ENCODE measurements at regions not wholly inside any gene's neighbourhood (a gene's known extent, or its start where the extent isn't known, plus 50 kb on each side); places are given as distances from the start of the nearest gene placed in this dataset.

DNA sequence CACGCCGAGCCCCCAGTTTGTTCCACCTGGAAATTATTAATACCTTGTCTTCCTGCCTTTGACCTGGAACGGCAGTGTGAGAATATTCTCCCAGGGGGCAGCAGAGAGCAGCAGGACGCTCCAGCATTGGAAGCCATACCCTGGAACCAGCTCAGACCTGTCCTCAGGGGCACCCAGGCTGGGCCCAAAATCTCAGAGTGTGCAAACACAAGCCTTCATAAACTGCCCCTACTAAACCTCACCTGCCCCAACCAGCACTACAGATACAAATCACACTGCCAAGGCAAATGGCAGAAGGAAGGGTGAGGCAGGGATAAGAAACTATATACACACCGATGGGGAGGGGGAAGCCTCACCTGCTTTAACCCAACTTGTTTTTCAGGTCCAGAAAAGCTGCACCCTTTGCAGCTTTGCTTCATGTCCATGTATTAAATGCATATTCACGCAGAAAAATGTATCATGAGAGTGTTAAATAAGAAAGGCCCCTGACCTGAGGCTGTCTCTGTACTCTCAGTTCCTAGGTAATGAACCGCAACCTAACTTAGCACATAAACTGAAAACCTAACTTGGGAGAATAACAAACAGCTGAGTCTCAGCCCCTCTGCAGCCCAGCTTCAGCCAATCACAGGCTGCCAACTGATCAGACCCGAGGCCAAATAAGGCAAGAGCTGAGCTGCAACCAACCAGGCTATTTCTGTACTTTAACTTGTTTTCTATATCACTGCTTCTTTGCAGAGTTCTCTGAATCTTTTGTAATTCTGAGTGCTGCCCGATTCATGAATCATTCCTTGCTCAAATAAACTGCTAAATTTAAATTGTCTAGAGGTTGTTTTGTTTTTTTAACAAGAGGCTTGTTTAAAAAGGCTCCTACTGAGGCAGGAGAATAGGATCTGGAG, 130.1 kb downstream of the SPTSSA start:
- peak; percentile 51 for DNase-seq (ENCODE audit: low read depth, low spot score)
- intact Hi-C loops (cut with micrococcal nuclease), result loop anchor here (1.0 to 5.0 kb wide), 3 partner anchors 166 to 220 kb away; partner anchors contain the start of gene EAPP

More for the DNA sequence above, 130.1 kb downstream of the SPTSSA start:
- dilution Hi-C loops (cut with MboI; ENCODE audit: extremely low pct_ligation_motif_present, low sequenced_read_pairs), result no loop called here
- Histone ChIP-seq H3K79me2 (ENCODE audit: control insufficient read depth, insufficient read depth, low read length) (no peaks in the 10 kb centered on the region), H3K9me1 (replicated peaks; ENCODE audit: control insufficient read depth, extremely low read depth, insufficient read depth, low read length) (no peaks in the 10 kb centered on the region), H3K27ac (ENCODE audit: insufficient read depth, low read depth, low read length) (no peak overlapping the region), H2AFZ (ENCODE audit: low read depth, low read length) (peak overlapping the region; percentile 79), H3K9me3 (replicated peaks; ENCODE audit: control insufficient read depth, insufficient read depth, low read length) (no peaks in the 10 kb centered on the region), H3K4me1 (ENCODE audit: control insufficient read depth, extremely low read depth, insufficient read depth, low read length) (no peaks in the 10 kb centered on the region), H3K4me2 (ENCODE audit: insufficient read depth, low read length) (no peak overlapping the region), H4K20me1 (replicated peaks; ENCODE audit: control insufficient read depth, extremely low read depth, insufficient read depth, low read length) (no peaks in the 10 kb centered on the region), H3K4me3 (replicated peaks in 1 of 3; ENCODE audit: insufficient read depth in 1 of 3, low read depth in 1 of 3, low read length in 3 of 3) (no peak overlapping the region), H3K27me3 (ENCODE audit: control insufficient read depth in 2 of 2, insufficient read depth in 2 of 2, low read length in 2 of 2) (peaks cover 0 to 2% of the 10 kb centered on the region in 2 experiments), H3K9ac (replicated peaks; ENCODE audit: extremely low read depth, insufficient read depth, low read length) (no peak overlapping the region), H3K36me3 (ENCODE audit: control insufficient read depth in 2 of 2, extremely low read depth in 1 of 2, insufficient read depth in 2 of 2, low read length in 2 of 2) (no peaks in the 10 kb centered on the region)
- BruUV-seq (replicated peaks), result no TSS peak
- peak; percentile 72 for FAIRE-seq
- TF ChIP-seq GATA2 (IDR thresholded peaks at IDR 0.05; ENCODE audit: insufficient read depth, insufficient read length, low read depth, low read length) (no peak), CTCF (IDR thresholded peaks at IDR 0.05; ENCODE audit: extremely low read depth in 1 of 2, insufficient read depth in 1 of 2, low read depth in 1 of 2, low read length in 2 of 2) (peak; percentile 76 to 80)
- CTCF ChIA-PET, result interaction anchor here (0.6 to 1.8 kb wide), 36 partner anchors 9 to 1772 kb away, joined by 3 to 27 read pairs (median 4); no protein-coding TSS in a partner anchor
- POLR2A ChIA-PET, result no interaction called here

All from endothelial cell of umbilical vein (primary cell).